ENCODE measurements at regions not wholly inside any gene's neighbourhood (a gene's known extent, or its start where the extent isn't known, plus 50 kb on each side); places are given as distances from the start of the nearest gene placed in this dataset.
"Not testable (repeated sequence)": the region's sequence is repeated elsewhere in the genome, so short reads cannot be mapped to it uniquely, and the experiment has no call there.

DNA sequence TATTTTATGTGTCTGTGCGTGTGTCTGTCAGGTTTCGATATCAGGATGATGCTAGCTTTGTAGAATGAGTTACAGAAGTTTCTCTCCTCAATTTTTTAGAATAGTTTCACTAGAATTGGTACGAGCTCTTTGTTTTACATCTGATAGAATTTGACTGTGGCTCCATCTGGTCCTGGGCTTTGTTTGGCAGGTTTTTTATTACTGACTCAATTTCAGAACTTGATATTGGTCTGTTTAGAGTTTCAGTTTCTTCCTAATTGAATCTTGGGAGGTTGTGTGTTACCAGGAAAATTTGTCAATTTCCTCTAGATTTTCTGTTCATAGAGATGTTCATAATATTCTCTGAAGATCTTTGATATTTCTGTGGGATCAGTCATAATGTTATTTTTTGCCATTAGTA is 289.4 kb upstream of the COL3A1 start:
- Mint-ChIP-seq H3K27ac (no peak overlapping the region), H3K4me3 (no peak overlapping the region)
- ATAC-seq (replicated peaks) = no peak

DNA sequence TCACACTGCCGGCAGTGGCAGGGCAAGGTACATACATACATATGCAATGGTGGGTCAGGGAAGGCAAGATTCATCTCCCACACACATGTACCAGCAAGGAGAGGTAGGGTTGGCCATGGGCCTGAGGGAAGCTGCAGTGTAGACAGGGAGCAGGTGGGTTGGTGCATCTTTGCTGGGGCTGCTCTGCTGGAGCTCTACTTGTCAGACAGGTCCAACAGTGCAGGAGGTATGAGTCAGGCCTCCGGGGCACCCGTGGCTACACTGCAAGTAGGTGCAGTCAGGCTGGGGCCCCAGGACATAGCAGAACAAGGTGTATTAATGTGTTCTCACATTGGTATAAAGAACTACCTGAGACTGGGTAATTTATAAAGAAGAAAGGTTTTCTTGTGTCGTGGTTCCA is 281.1 kb upstream of the COL3A1 start:
- Mint-ChIP-seq H3K27ac (no peak overlapping the region), H3K9me3 (peaks cover 3% of the 10 kb centered on the region), H3K27me3 (no peaks in the 10 kb centered on the region), H3K4me1 (no peaks in the 10 kb centered on the region), H3K4me3 (no peak overlapping the region), H3K36me3 (ENCODE audit: low read depth) (no peaks in the 10 kb centered on the region)
- no peak for ATAC-seq (replicated peaks)

More for the DNA sequence above, 289.4 kb upstream of the COL3A1 start:
- Mint-ChIP-seq H3K27me3 (no peaks in the 10 kb centered on the region), H3K9me3 (peaks cover 3% of the 10 kb centered on the region), H3K4me1 (no peaks in the 10 kb centered on the region), H3K36me3 (ENCODE audit: low read depth) (no peaks in the 10 kb centered on the region)

GRCh38 chr2:188693771-188694170 is 280.4 kb upstream of the COL3A1 start:
- no peaks in the 10 kb centered on the region for H3K4me1 Mint-ChIP-seq
- H3K27me3 Mint-ChIP-seq = no peaks in the 10 kb centered on the region
- H3K9me3 Mint-ChIP-seq = peaks cover under 1% of the 10 kb centered on the region
- no peak overlapping the region for H3K27ac Mint-ChIP-seq
- H3K4me3 Mint-ChIP-seq = no peak overlapping the region
- ATAC-seq (replicated peaks) = no peak
- no peaks in the 10 kb centered on the region for H3K36me3 Mint-ChIP-seq (ENCODE audit: low read depth)

DNA sequence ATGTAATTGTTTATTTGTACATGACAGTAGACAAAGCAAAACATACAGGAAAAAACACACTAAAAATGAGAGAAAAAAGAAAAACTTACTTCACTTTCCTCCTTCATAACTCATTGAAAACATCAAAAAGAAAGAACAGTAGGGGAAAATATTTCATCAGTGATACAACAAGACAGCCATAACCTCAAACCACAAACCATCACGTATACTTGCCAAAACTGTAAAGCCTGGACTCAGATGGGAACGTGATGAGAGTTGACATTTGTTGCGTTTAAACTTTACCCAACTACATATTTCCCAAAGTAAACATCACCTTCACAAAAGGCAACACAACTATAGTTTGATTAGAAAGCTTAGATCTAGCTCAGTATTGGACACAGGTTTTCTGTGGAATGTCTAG is 278.2 kb upstream of the COL3A1 start:
- ATAC-seq (replicated peaks) = no peak
- no peaks in the 10 kb centered on the region for H3K9me3 Mint-ChIP-seq

DNA sequence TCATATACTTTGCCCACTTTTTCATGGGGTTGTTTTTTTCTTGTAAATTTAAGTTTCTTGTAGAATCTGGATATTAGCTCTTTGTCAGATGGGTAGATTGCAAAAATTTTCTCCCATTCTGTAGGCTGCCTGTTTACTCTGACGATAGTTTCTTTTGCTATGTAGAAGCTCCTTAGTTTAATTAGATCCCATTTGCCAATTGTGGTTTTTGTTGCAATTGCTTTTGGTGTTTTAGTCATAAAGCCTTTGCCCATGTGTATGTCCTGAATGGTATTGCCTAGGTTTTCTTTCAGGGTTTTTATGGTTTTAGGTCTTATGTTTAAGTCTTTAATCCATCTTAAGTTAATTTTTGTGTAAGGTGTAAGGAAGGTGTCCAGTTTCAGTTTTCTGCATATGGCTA is 276.0 kb upstream of the COL3A1 start:
- H3K9me3 Mint-ChIP-seq; H3K4me3 Mint-ChIP-seq; ATAC-seq (replicated peaks); H3K27me3 Mint-ChIP-seq; H3K4me1 Mint-ChIP-seq; H3K36me3 Mint-ChIP-seq (ENCODE audit: low read depth); H3K27ac Mint-ChIP-seq: not testable (repeated sequence)

More for the DNA sequence above, 278.2 kb upstream of the COL3A1 start:
- Mint-ChIP-seq H3K4me3 (no peak overlapping the region), H3K36me3 (ENCODE audit: low read depth) (no peaks in the 10 kb centered on the region), H3K27ac (no peak overlapping the region), H3K27me3 (no peaks in the 10 kb centered on the region), H3K4me1 (no peaks in the 10 kb centered on the region)

- H3K9me3 Mint-ChIP-seq = no peaks in the 10 kb centered on the region
- H3K27me3 Mint-ChIP-seq = no peaks in the 10 kb centered on the region
- ATAC-seq (replicated peaks) = no peak
- H3K4me1 Mint-ChIP-seq = no peaks in the 10 kb centered on the region
- H3K27ac Mint-ChIP-seq = no peak overlapping the region
- no peak overlapping the region for H3K4me3 Mint-ChIP-seq
- no peaks in the 10 kb centered on the region for H3K36me3 Mint-ChIP-seq (ENCODE audit: low read depth)
Observed at GRCh38 chr2:188701836-188702235, 272.3 kb upstream of the COL3A1 start.

DNA sequence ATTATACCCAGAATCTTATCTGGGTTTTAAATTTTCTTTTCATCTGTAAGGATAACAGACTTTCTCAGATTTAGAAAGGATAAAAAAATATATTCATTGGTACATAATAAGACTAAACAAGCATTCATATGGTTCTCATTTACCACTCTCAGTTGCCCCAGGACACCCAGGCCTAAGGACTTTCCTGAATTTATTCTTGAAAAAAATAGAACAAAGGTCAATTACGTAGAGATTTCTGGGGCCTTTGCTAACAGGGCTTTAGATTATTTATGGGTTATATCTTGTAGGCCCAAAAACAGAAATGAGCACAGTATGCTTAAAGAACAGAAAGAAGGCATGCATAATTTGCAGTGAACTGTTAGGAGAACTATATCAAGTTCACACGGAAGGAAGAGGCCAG is 269.0 kb upstream of the COL3A1 start:
- H3K9me3 Mint-ChIP-seq = peaks cover 8% of the 10 kb centered on the region
- no peak overlapping the region for H3K4me3 Mint-ChIP-seq
- H3K27ac Mint-ChIP-seq = no peak overlapping the region
- no peaks in the 10 kb centered on the region for H3K36me3 Mint-ChIP-seq (ENCODE audit: low read depth)
- no peaks in the 10 kb centered on the region for H3K27me3 Mint-ChIP-seq
- no peak for ATAC-seq (replicated peaks)
- no peaks in the 10 kb centered on the region for H3K4me1 Mint-ChIP-seq

DNA sequence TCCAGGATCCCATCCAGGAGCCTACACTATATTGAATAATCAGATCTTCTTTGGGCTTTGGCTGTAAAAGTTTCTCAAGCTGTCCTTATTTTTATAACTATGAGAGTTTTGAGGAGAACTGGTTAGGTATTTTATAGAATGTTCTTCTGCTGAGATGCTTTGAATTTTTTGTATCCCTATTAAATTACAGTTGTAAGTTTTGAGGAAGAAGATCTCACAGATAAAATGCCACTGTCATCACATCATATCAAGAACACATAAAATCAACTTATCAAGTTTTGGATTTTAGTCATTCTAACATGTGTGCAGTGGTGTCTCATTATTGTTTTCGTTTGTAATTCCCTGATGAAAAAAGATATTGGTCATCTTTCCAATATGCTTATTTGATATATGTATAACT is 260.2 kb upstream of the COL3A1 start:
- Mint-ChIP-seq H3K36me3 (ENCODE audit: low read depth) (no peaks in the 10 kb centered on the region), H3K4me3 (no peak overlapping the region), H3K27ac (no peak overlapping the region), H3K9me3 (peaks cover 10% of the 10 kb centered on the region), H3K4me1 (no peaks in the 10 kb centered on the region), H3K27me3 (no peaks in the 10 kb centered on the region)
- ATAC-seq (replicated peaks) = no peak

GRCh38 chr2:188720811-188721605 is 253.2 kb upstream of the COL3A1 start:
- H3K36me3 Mint-ChIP-seq (ENCODE audit: low read depth) = no peaks in the 10 kb centered on the region
- H3K27ac Mint-ChIP-seq = no peak overlapping the region
- no peak for ATAC-seq (replicated peaks)
- H3K27me3 Mint-ChIP-seq = no peaks in the 10 kb centered on the region
- peaks cover 4% of the 10 kb centered on the region for H3K9me3 Mint-ChIP-seq
- no peaks in the 10 kb centered on the region for H3K4me1 Mint-ChIP-seq
- H3K4me3 Mint-ChIP-seq = no peak overlapping the region

DNA sequence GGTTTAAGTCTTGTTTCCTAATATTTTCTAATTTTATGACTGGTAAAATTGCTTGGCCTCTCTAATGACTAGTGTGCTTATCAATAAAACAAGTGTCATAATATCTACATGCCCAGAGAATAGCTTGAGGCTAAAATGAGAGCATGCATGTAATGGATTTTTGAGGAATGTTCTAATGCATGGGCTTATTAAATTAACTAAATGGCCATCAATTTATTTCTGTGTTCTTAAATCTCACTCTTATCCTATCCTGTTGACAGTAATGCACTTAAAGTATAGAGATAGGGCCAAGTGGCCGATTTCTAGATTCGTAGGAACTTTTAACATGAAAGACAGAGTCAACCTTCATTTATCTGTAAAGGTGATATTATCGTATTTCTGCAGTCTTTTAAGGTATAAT is 252.4 kb upstream of the COL3A1 start:
- Mint-ChIP-seq H3K27ac (no peak overlapping the region), H3K4me3 (no peak overlapping the region), H3K4me1 (no peaks in the 10 kb centered on the region), H3K36me3 (ENCODE audit: low read depth) (no peaks in the 10 kb centered on the region), H3K9me3 (peaks cover 4% of the 10 kb centered on the region), H3K27me3 (no peaks in the 10 kb centered on the region)
- no peak for ATAC-seq (replicated peaks)

DNA sequence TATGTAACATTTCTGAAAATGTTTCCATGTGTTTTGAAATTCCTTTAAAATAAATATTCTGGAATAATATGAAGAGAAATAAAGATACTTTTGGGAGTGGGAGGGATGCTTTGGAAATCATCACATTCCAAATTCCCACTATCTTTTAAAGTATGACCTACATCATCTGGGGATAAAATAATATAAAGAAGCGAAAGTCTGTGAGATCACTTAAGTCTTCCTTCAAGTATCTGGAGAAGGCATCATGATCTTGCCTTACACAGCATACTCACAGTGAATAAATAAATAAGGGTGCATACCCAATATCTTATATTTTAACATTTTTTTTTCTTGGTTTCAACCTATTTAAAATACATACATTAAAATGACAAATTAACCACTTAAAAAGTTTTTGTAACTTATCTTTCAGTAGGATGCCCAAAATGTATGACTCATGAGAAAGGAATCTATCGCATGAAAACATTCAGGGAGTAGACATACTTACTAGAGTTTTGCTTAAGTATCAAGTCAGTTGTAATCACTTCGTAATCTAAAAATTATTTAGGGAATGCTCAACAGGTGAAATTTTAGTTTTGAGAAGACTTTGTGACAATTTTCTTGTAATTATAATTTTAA is 248.3 kb upstream of the COL3A1 start:
- no peak for ATAC-seq (replicated peaks)
- no peak overlapping the region for H3K4me3 Mint-ChIP-seq
- no peaks in the 10 kb centered on the region for H3K4me1 Mint-ChIP-seq
- H3K27me3 Mint-ChIP-seq = no peaks in the 10 kb centered on the region
- no peak overlapping the region for H3K27ac Mint-ChIP-seq
- peaks cover 4% of the 10 kb centered on the region for H3K9me3 Mint-ChIP-seq
- no peaks in the 10 kb centered on the region for H3K36me3 Mint-ChIP-seq (ENCODE audit: low read depth)

GRCh38 chr2:188726626-188727247 is 247.4 kb upstream of the COL3A1 start:
- Mint-ChIP-seq H3K4me1 (no peaks in the 10 kb centered on the region), H3K9me3 (peaks cover 4% of the 10 kb centered on the region), H3K27ac (no peak overlapping the region), H3K4me3 (no peak overlapping the region), H3K36me3 (ENCODE audit: low read depth) (no peaks in the 10 kb centered on the region), H3K27me3 (no peaks in the 10 kb centered on the region)
- no peak for ATAC-seq (replicated peaks)

- Mint-ChIP-seq H3K27me3 (no peaks in the 10 kb centered on the region), H3K9me3 (peaks cover 4% of the 10 kb centered on the region), H3K36me3 (ENCODE audit: low read depth) (no peaks in the 10 kb centered on the region), H3K27ac (no peak overlapping the region), H3K4me3 (no peak overlapping the region), H3K4me1 (no peaks in the 10 kb centered on the region)
- ATAC-seq (replicated peaks) = no peak
Observed at GRCh38 chr2:188727846-188728245, 246.3 kb upstream of the COL3A1 start.

- H3K27me3 Mint-ChIP-seq = no peaks in the 10 kb centered on the region
- no peaks in the 10 kb centered on the region for H3K4me1 Mint-ChIP-seq
- H3K27ac Mint-ChIP-seq = no peak overlapping the region
- H3K36me3 Mint-ChIP-seq (ENCODE audit: low read depth) = no peaks in the 10 kb centered on the region
- H3K9me3 Mint-ChIP-seq = no peaks in the 10 kb centered on the region
- no peak for ATAC-seq (replicated peaks)
- H3K4me3 Mint-ChIP-seq = no peak overlapping the region
Observed at GRCh38 chr2:188734691-188735090, 239.5 kb upstream of the COL3A1 start.

GRCh38 chr2:188746727-188747126 is 227.4 kb upstream of the COL3A1 start:
- ATAC-seq (replicated peaks) = no peak
- Mint-ChIP-seq H3K36me3 (ENCODE audit: low read depth) (no peaks in the 10 kb centered on the region), H3K4me3 (no peak overlapping the region), H3K9me3 (peaks cover 3% of the 10 kb centered on the region), H3K27ac (no peak overlapping the region), H3K27me3 (no peaks in the 10 kb centered on the region), H3K4me1 (no peaks in the 10 kb centered on the region)

All from activated T-helper 17 cell treated with anti-CD3 and anti-CD28 coated beads, Interleukin-2, amount 50 U/mL, for 72 hours (primary cell).